VCaP (cell line): ENCODE measurements at regions not wholly inside any gene's neighbourhood (a gene's known extent, or its start where the extent isn't known, plus 50 kb on each side); places are given as distances from the start of the nearest gene placed in this dataset.

Source experiments
- H3K27ac ChIP-seq: fragments of 450-650 bp; 2 replicates; pipeline ENCODE4 v1.5.1; 2017
- TF ChIP-seq, protein P1 (sequence below): fragments of 450-650 bp; conservative IDR thresholded peaks from 2 replicates; pipeline ENCODE4 v1.5.1; 2017; ENCODE audit warnings: mild to moderate bottlenecking, moderate library complexity

DNA sequence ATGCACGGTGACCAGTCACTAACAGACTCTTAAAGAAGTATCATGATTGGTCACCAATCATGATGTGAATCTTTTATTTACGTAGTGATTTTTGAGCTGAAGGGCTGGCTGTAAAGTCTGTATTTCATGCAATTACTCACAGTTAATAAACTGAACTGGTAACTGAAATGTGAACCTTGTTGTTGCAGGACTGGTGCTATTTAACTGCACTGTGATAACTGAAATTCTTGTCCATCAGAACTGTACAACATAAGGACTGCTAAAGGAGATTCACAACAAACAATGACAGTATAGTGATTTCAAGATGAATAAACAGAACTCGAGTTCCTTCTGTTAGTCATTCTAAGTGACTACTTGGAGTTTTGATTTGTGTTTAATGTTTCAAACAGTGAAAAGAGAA, 316.6 kb downstream of the TPBG start:
- no peak overlapping the region for H3K27ac ChIP-seq
- TF ChIP-seq, protein P1, sequence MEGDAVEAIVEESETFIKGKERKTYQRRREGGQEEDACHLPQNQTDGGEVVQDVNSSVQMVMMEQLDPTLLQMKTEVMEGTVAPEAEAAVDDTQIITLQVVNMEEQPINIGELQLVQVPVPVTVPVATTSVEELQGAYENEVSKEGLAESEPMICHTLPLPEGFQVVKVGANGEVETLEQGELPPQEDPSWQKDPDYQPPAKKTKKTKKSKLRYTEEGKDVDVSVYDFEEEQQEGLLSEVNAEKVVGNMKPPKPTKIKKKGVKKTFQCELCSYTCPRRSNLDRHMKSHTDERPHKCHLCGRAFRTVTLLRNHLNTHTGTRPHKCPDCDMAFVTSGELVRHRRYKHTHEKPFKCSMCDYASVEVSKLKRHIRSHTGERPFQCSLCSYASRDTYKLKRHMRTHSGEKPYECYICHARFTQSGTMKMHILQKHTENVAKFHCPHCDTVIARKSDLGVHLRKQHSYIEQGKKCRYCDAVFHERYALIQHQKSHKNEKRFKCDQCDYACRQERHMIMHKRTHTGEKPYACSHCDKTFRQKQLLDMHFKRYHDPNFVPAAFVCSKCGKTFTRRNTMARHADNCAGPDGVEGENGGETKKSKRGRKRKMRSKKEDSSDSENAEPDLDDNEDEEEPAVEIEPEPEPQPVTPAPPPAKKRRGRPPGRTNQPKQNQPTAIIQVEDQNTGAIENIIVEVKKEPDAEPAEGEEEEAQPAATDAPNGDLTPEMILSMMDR, result no peak

DNA sequence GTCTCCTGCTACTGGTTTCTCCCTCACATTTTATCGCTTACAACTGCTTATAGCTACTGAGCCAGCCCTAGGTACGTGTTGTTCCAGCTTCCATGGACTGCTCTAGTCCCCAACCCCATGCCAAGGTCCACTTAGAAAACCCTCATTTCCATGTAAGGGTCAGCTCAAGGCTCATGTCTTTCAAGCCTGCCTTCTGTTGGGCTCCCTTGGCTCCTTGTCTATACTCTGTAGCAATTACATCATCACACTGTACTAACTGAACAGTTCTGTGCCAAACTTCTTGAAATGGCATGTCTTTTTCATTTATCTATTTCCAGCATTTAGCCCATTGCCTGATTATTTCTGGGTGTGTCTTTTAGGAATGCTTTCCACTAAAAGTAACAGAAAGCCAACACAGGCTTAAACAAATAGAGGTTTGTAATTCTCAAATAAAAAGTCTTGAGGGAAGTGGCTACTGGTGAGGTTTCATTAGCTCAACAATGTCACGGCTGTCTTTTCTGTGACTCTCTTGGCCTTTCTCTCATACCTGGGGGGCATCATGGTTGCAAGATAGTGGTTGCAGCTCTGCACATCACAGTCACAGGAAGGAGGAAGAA, 317.6 kb downstream of the TPBG start:
- H3K27ac ChIP-seq, result no peak overlapping the region
- TF ChIP-seq, protein P1, result no peak

DNA sequence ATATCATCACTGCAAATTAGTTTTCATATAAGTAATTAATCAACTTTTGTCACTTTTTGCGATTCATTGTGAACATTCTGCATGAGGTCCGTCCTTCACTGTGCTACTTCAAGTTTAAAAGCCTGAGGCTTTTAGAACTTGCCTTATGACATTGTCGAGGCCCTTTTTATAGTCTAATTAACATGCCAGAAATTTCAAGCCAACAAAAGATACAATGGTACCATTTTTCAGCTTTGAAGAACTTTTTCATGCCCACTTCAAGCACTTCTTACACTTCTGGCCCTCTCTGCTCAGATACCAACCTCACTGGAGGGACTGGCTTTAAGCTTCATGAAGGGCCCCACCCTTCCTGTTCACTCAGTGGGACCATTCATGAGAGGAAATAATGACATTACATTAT, 323.1 kb downstream of the TPBG start:
- no peak overlapping the region for H3K27ac ChIP-seq
- TF ChIP-seq, protein P1, result no peak

DNA sequence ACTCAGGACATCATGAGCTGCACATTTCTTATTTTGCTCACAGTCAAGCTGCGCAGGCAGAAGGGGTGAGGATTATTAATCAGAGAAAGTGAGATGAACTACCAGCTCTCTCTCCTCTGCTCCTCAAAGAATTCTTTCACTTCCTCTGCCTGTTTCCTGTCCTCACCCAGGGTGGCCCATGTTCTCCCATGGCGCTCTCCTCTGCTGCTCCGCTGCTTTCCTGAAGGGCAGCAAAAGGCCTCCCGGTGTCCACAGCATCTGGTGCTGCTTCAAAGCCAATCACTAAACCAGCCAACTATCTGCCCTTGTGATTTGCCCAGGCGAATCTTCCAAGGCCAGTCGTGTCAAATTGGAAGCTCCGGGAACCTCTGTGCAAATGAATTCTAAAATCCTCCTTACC, 324.2 kb downstream of the TPBG start:
- no peak overlapping the region for H3K27ac ChIP-seq
- TF ChIP-seq, protein P1, result no peak

DNA sequence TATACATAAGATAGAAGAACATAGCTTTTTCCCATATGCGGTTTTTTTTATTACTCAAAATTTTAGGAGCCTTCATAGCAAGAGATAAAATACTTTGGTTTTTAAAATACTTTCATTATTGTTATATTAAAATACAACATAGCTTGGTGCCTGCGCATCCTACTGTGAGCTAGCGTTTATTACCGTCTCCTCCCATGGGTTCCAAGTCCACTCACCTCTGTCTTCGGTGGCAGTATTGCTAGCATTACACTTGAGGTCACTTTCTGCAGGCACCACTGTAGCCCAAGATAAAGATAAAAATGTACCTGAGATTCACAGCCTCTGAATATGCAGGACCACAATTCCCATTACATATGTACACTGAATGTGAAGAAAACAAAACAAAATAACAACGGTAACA, 326.7 kb downstream of the TPBG start:
- no peak overlapping the region for H3K27ac ChIP-seq
- TF ChIP-seq, protein P1, result no peak

DNA sequence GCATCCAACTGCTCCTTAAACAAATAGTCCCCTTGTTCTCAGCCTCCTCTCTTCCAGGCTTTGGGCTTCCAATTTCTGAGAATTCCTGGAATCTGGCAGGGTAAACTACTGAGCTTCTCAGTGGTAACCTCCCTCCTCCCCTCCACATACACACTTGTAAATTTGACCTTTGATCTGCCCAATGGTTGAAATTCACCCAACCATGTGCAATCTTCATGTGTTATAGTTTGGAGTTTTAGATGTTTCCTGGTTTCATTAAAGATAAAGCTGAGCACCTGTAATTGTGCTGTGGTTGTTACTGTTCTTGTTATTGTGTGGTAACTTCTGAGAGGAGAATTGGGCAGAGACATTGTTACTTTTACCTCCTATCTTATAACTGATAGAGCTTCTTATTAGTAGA, 328.4 kb downstream of the TPBG start:
- no peak overlapping the region for H3K27ac ChIP-seq
- TF ChIP-seq, protein P1, result no peak

DNA sequence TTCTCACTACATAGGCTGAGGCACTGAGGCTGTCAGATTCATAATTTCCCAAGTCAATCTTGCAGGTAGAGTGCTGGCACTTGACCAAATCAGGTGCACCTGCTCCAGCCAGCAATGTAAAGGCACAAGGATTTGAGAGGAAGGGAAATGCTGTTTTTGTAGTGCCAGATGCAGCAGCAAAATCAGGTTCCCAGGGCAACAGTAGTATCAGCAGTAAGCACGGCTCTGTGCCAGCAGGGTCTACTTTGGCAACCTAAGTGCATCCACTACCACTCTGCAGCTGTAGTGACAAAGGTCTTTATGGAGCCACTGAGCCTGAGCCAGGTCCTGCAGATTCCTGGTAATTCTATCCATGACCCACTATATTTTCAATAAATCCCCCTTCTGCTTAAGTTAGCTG, 329.5 kb downstream of the TPBG start:
- TF ChIP-seq, protein P1, result no peak
- H3K27ac ChIP-seq, result no peak overlapping the region
